ENCODE measurements at regions not wholly inside any gene's neighbourhood (a gene's known extent, or its start where the extent isn't known, plus 50 kb on each side); places are given as distances from the start of the nearest gene placed in this dataset.

DNA sequence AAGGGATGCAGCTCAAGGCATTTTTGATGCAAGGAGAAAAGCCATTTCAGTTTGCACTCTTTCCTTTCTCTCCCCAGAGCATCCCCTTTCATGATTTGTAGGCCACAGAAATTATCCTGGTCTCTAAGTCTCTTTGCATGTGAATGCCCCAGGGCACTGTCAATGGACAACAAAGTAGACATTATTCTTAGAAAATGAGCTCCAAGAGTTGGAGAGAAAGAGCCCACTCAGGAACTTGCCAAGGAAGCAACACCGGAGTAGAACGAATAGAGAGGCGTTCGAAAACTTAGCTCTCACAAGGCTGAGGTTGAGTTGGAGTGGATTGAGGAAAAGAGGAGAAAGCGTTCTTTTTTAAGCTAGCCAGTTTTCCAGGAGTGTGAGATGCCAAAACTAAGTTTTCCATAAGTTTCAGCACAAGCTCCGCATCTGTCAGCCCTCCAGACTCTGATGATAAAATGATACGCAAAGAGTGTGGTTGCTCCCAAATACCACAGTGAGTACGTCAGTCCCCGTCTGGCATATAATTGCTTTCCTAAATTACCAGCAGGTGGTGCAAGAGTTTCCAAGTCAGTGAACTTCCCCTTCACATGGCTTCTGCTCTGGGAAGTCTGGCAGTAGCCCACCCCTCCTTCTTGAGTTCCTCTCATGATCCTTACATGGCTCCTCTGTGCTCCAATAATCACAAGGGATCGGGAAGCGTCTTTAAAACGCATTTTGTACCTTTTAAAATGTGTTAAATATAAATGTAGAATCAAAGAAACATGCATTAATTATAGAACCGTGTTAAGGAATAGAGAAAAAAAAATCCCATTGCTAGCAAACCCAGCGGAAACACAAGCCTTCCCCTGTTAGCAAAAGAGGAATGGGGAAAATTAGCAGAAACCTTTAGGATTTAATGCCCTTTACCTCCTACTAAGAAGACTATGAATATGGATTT lies 1060.6 kb upstream of the FANCL start:
- Histone ChIP-seq H3K27ac (ENCODE audit: low read length) (no peak overlapping the region), H3K4me3 (ENCODE audit: low read length) (no peak overlapping the region), H3K9ac (ENCODE audit: low read length) (no peak overlapping the region), H3K9me3 (ENCODE audit: control insufficient read depth, low read depth, low read length) (no peaks in the 10 kb centered on the region), H3K4me1 (ENCODE audit: control insufficient read depth, low read depth, low read length) (peaks cover 3% of the 10 kb centered on the region), H3K27me3 (ENCODE audit: control insufficient read depth, insufficient read depth, low read length) (no peaks in the 10 kb centered on the region), H3K36me3 (ENCODE audit: control insufficient read depth, low read depth, low read length) (no peaks in the 10 kb centered on the region)

DNA sequence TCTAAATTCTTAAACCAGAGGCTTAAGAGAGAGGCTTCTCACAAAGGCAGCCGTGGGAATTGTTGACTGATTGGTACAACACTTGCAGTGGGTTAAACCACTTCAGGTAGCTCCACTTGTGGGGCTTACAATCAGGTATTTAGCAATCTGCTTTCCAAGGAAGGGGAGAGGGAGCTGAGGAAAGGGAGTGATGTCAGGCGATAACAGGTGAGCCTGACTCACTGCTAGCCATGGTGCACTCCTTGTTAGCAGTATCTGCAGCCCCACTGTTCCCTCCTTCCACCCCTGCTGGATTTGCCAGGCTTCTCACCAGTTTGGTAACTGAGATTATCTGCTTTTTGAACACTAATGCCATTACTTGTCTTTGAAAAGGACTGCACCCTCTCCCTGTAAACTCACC lies 1056.7 kb upstream of the FANCL start:
- Histone ChIP-seq H3K4me3 (ENCODE audit: low read length) (no peak overlapping the region), H3K36me3 (ENCODE audit: control insufficient read depth, low read depth, low read length) (no peaks in the 10 kb centered on the region), H3K4me1 (ENCODE audit: control insufficient read depth, low read depth, low read length) (peaks cover 3% of the 10 kb centered on the region), H3K27ac (ENCODE audit: low read length) (no peak overlapping the region), H3K9ac (ENCODE audit: low read length) (no peak overlapping the region), H3K27me3 (ENCODE audit: control insufficient read depth, insufficient read depth, low read length) (no peaks in the 10 kb centered on the region), H3K9me3 (ENCODE audit: control insufficient read depth, low read depth, low read length) (no peaks in the 10 kb centered on the region)

DNA sequence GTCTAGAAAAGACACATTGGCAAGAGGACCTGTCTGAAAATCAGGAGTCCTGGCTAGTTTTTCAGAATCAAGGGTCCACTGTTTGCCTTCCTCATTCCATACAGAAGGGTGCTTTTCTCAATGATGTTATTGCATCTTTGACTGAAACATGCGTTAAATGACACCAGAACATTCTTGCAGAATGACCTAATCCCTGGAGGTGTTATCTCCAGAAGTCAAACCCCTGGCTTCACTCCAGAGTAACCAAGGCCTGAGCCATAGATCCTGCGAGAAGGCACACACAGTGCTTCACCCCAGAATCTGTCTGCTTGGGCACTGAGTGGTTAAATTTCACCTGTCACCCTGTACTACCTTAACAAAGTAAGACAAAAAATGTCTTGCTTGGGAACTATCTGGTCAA lies 1055.2 kb upstream of the FANCL start:
- no peaks in the 10 kb centered on the region for H3K9me3 ChIP-seq (ENCODE audit: control insufficient read depth, low read depth, low read length)
- H3K36me3 ChIP-seq (ENCODE audit: control insufficient read depth, low read depth, low read length) = no peaks in the 10 kb centered on the region
- no peaks in the 10 kb centered on the region for H3K27me3 ChIP-seq (ENCODE audit: control insufficient read depth, insufficient read depth, low read length)
- H3K9ac ChIP-seq (ENCODE audit: low read length) = no peak overlapping the region
- H3K4me1 ChIP-seq (ENCODE audit: control insufficient read depth, low read depth, low read length) = no peaks in the 10 kb centered on the region
- H3K27ac ChIP-seq (ENCODE audit: low read length) = no peak overlapping the region
- H3K4me3 ChIP-seq (ENCODE audit: low read length) = no peak overlapping the region

DNA sequence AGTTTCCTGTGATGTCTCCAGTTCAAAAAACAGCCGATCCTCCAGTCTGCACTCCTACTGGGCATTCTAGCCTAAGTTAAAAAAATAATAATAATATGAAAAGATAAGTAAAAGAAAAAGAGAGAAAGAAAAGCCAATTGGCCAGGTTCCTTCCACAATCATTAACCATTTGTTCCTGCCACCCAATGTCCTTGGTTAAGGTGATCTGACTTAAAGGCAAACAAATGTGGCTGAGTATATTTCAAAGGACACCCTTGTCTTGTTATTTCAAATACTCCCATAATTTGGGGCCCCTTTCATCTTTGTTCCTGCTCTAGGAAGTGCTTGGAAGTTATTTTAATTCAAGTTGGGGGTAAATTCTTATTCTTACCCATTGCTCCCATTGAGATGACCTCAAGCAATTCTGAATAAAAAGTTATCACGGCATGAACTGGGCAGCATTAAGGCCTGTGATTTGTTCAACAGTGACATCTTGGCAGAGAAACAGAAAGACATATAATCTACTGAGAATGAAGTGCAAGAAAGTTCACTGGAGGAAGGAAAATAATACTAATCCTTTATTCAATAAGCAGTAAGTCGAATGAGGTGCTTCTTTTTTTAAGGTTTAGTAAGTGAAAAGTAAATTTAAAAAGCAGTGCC lies 1054.5 kb upstream of the FANCL start:
- Histone ChIP-seq H3K4me1 (ENCODE audit: control insufficient read depth, low read depth, low read length) (no peaks in the 10 kb centered on the region), H3K9me3 (ENCODE audit: control insufficient read depth, low read depth, low read length) (no peaks in the 10 kb centered on the region), H3K4me3 (ENCODE audit: low read length) (no peak overlapping the region), H3K27me3 (ENCODE audit: control insufficient read depth, insufficient read depth, low read length) (no peaks in the 10 kb centered on the region), H3K27ac (ENCODE audit: low read length) (no peak overlapping the region), H3K36me3 (ENCODE audit: control insufficient read depth, low read depth, low read length) (no peaks in the 10 kb centered on the region), H3K9ac (ENCODE audit: low read length) (no peak overlapping the region)

DNA sequence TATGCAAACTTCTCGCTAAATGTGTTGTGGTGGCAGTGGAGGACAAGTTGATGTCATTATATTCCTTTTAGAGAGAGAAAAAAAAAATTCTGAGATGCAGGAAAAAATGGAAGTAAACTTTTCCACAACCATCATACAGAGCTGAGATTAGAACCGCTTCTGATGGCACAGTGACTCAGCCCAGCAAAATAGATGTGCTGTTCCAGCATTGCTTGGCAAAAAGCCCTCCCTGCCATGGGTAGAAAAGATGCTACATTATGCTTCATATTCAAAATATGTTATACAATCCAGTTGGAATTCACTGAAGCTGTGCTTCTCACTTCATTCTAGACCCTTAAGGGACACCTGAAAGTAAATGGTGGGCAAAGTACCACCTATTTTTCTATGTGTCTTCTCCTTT lies 1047.6 kb upstream of the FANCL start:
- Histone ChIP-seq H3K9me3 (ENCODE audit: control insufficient read depth, low read depth, low read length) (no peaks in the 10 kb centered on the region), H3K27ac (ENCODE audit: low read length) (no peak overlapping the region), H3K36me3 (ENCODE audit: control insufficient read depth, low read depth, low read length) (no peaks in the 10 kb centered on the region), H3K27me3 (ENCODE audit: control insufficient read depth, insufficient read depth, low read length) (no peaks in the 10 kb centered on the region), H3K9ac (ENCODE audit: low read length) (no peak overlapping the region), H3K4me3 (ENCODE audit: low read length) (no peak overlapping the region), H3K4me1 (ENCODE audit: control insufficient read depth, low read depth, low read length) (no peaks in the 10 kb centered on the region)

DNA sequence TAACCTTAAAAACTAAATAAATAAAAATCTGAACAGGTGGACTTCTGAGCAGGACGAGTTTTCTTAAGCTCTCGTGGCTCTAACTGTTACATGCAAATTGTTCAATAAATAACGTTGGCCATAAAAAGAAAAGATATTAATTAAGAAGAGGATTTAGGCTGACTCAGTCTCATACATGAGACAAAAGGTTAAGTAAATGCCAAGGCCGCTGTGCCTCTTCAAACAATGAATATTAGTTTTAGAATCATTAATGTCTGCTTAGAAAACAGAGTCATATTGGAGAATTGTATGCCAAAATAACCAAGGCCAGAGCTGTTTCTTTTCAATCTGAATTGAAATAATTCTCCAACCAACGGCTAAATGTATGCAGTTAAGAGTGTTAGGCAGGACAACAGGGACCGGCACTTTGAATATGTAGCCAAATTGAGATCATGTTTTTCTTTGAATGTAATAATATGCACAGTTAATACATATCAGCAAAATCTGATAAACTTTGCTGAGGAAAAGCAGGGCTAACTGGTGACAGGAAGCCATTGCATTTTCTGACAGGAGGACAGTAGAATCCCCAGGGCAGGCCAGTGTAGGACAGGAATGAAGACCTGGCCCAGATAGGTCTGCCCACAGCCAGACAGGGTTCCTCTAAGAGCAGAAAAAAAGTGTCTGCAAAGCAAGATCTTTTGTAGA lies 1041.4 kb upstream of the FANCL start:
- H3K27ac ChIP-seq (ENCODE audit: low read length) = no peak overlapping the region
- no peaks in the 10 kb centered on the region for H3K4me1 ChIP-seq (ENCODE audit: control insufficient read depth, low read depth, low read length)
- no peak overlapping the region for H3K9ac ChIP-seq (ENCODE audit: low read length)
- H3K36me3 ChIP-seq (ENCODE audit: control insufficient read depth, low read depth, low read length) = no peaks in the 10 kb centered on the region
- H3K27me3 ChIP-seq (ENCODE audit: control insufficient read depth, insufficient read depth, low read length) = no peaks in the 10 kb centered on the region
- no peak overlapping the region for H3K4me3 ChIP-seq (ENCODE audit: low read length)
- H3K9me3 ChIP-seq (ENCODE audit: control insufficient read depth, low read depth, low read length) = no peaks in the 10 kb centered on the region

DNA sequence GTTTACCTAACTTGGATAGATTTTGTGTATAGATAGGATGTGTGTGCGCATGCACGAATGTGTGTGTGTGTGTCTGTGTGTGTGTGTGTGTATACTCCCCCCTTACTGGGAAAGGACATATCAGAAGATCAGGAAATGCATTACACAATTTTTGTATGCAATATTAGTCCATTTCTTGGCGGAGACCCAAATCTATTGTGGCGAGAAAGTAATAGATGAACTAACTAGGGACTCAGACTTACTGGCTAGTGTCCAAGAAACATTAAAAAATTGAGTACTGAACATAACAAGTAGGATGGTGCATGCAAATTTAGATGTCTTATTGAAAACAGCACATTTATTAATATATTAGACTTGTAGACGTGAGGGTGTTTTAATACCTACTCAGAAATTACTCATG lies 1036.5 kb upstream of the FANCL start:
- no peak overlapping the region for H3K9ac ChIP-seq (ENCODE audit: low read length)
- no peaks in the 10 kb centered on the region for H3K4me1 ChIP-seq (ENCODE audit: control insufficient read depth, low read depth, low read length)

DNA sequence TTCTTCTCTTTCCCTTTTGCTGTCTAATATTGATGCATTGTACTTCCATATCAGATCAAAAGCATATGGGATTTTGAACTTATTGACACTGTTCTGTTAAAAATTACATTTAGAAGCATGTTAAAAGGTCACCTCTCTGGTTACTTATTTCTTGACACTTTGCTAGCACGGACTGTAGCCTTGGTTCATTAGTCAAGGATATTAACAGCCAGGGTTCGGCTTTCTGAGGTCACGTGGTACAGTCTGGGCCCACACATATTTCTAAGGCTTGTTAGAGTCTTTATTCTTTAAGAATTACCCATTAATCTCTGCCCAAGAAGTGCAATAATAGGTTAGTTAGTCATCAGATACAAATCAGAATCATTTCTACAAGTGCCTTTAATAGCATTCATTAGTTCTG lies 1035.8 kb upstream of the FANCL start:
- no peak overlapping the region for H3K4me3 ChIP-seq (ENCODE audit: low read length)

More for the DNA sequence above, 1036.5 kb upstream of the FANCL start:
- Histone ChIP-seq H3K27ac (ENCODE audit: low read length) (no peak overlapping the region), H3K4me3 (ENCODE audit: low read length) (no peak overlapping the region), H3K27me3 (ENCODE audit: control insufficient read depth, insufficient read depth, low read length) (no peaks in the 10 kb centered on the region), H3K9me3 (ENCODE audit: control insufficient read depth, low read depth, low read length) (no peaks in the 10 kb centered on the region), H3K36me3 (ENCODE audit: control insufficient read depth, low read depth, low read length) (no peaks in the 10 kb centered on the region)

DNA sequence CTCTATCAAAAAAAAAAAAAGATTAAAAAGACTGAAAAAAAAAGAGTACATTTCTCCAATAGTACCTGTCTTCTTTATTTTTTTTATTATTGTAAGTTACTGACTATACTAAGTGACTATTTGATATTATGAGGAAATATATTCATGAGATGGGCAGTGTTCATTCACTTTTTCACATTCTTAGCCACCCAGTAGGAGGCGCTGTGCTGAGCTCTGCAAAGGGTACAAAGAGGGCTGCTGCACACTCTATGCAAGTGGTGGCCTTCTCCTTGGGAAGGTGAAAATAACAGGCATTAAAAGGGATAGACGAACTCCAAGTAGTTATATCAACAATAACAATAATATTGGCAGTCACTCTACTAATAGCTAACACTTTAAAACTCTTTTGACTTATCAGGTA lies 1034.9 kb upstream of the FANCL start:
- H3K27ac ChIP-seq (ENCODE audit: low read length) = no peak overlapping the region
- H3K4me1 ChIP-seq (ENCODE audit: control insufficient read depth, low read depth, low read length) = no peaks in the 10 kb centered on the region
- H3K4me3 ChIP-seq (ENCODE audit: low read length) = no peak overlapping the region
- no peaks in the 10 kb centered on the region for H3K27me3 ChIP-seq (ENCODE audit: control insufficient read depth, insufficient read depth, low read length)
- H3K9ac ChIP-seq (ENCODE audit: low read length) = no peak overlapping the region
- H3K36me3 ChIP-seq (ENCODE audit: control insufficient read depth, low read depth, low read length) = no peaks in the 10 kb centered on the region
- no peaks in the 10 kb centered on the region for H3K9me3 ChIP-seq (ENCODE audit: control insufficient read depth, low read depth, low read length)

More for the DNA sequence above, 1035.8 kb upstream of the FANCL start:
- Histone ChIP-seq H3K9ac (ENCODE audit: low read length) (no peak overlapping the region), H3K9me3 (ENCODE audit: control insufficient read depth, low read depth, low read length) (no peaks in the 10 kb centered on the region), H3K27ac (ENCODE audit: low read length) (no peak overlapping the region), H3K27me3 (ENCODE audit: control insufficient read depth, insufficient read depth, low read length) (no peaks in the 10 kb centered on the region), H3K4me1 (ENCODE audit: control insufficient read depth, low read depth, low read length) (no peaks in the 10 kb centered on the region), H3K36me3 (ENCODE audit: control insufficient read depth, low read depth, low read length) (no peaks in the 10 kb centered on the region)

DNA sequence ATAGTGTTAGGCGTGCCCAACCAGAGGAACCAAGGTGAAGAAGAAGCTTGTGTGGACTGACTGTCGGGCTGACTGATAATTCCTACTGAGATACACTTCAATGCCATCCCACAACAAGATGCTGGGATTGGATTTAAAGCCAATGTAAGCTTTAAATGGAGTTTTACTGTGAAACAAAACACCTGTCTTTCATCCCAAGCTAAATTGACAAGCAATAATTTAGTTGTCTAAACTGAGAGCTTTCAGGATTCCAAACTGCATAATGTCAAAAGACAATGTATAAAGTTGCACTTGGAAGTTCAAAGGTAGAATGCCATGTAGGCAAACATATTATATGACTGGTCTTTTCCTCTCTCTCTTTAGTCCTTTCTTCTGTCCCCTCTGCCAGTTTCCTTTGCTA lies 1025.3 kb upstream of the FANCL start:
- H3K27ac ChIP-seq (ENCODE audit: low read length) = no peak overlapping the region
- H3K9me3 ChIP-seq (ENCODE audit: control insufficient read depth, low read depth, low read length) = no peaks in the 10 kb centered on the region
- no peak overlapping the region for H3K9ac ChIP-seq (ENCODE audit: low read length)
- no peak overlapping the region for H3K4me3 ChIP-seq (ENCODE audit: low read length)
- no peaks in the 10 kb centered on the region for H3K36me3 ChIP-seq (ENCODE audit: control insufficient read depth, low read depth, low read length)
- H3K27me3 ChIP-seq (ENCODE audit: control insufficient read depth, insufficient read depth, low read length) = no peaks in the 10 kb centered on the region
- H3K4me1 ChIP-seq (ENCODE audit: control insufficient read depth, low read depth, low read length) = peaks cover 7% of the 10 kb centered on the region

DNA sequence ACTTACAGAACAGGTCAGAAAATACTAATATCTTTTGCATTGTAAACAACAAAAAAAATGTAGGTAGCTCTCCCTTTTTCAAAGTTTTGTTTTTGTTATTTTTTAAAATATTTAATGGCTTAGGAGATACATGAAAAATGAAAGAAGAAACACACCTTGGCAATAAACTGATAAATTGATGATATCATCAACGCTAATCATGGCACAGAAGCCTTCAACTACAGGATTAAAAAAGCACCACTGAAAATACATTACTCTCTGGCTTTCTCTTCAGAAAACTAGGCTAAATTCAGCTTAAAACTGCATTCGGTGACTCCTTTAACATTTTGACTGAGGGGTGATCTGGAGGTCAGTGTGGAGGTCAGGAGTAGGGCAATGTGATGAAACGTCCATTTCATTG lies 1018.8 kb upstream of the FANCL start:
- Histone ChIP-seq H3K9ac (ENCODE audit: low read length) (no peak overlapping the region), H3K36me3 (ENCODE audit: control insufficient read depth, low read depth, low read length) (no peaks in the 10 kb centered on the region)

More for the DNA sequence above, 1018.8 kb upstream of the FANCL start:
- Histone ChIP-seq H3K4me3 (ENCODE audit: low read length) (no peak overlapping the region), H3K27me3 (ENCODE audit: control insufficient read depth, insufficient read depth, low read length) (no peaks in the 10 kb centered on the region), H3K27ac (ENCODE audit: low read length) (no peak overlapping the region), H3K9me3 (ENCODE audit: control insufficient read depth, low read depth, low read length) (no peaks in the 10 kb centered on the region), H3K4me1 (ENCODE audit: control insufficient read depth, low read depth, low read length) (peaks cover 13% of the 10 kb centered on the region)

Data from iPS-18a (cell line).